ENCODE measurements at regions not wholly inside any gene's neighbourhood (a gene's known extent, or its start where the extent isn't known, plus 50 kb on each side); places are given as distances from the start of the nearest gene placed in this dataset.
"Not testable (repeated sequence)": the region's sequence is repeated elsewhere in the genome, so short reads cannot be mapped to it uniquely, and the experiment has no call there.

GRCh38 chr7:41459623-41460261 is 243.1 kb downstream of the INHBA start:
- no peak for DNase-seq

GRCh38 chr7:41459183-41459582 is 243.7 kb downstream of the INHBA start:
- DNase-seq, result no peak

GRCh38 chr7:41457832-41458437 is 245.0 kb downstream of the INHBA start:
- DNase-seq, result no peak

GRCh38 chr7:41451826-41452225 is 251.1 kb downstream of the INHBA start:
- DNase-seq, result no peak

- no peak for DNase-seq
These were observed 253.2 kb downstream of the INHBA start for GRCh38 chr7:41449694-41450093.

GRCh38 chr7:41449286-41449685 is 253.6 kb downstream of the INHBA start:
- DNase-seq, result no peak

GRCh38 chr7:41448104-41448503 is 254.8 kb downstream of the INHBA start:
- no peak for DNase-seq

GRCh38 chr7:41447450-41448042 is 255.3 kb downstream of the INHBA start:
- no peak for DNase-seq

GRCh38 chr7:41446606-41447449 is 256.1 kb downstream of the INHBA start:
- DNase-seq, result no peak

- DNase-seq, result no peak
These were observed 256.9 kb downstream of the INHBA start for GRCh38 chr7:41445946-41446345.

- DNase-seq, result peak; percentile 19
These were observed 257.5 kb downstream of the INHBA start for GRCh38 chr7:41445432-41445831.

GRCh38 chr7:41439515-41439879 is 263.4 kb downstream of the INHBA start:
- DNase-seq, result no peak

GRCh38 chr7:41438705-41439514 is 264.0 kb downstream of the INHBA start:
- no peak for DNase-seq

GRCh38 chr7:41437257-41438196 is 265.4 kb downstream of the INHBA start:
- peak; percentile 62 for DNase-seq

GRCh38 chr7:41436139-41436538 is 266.8 kb downstream of the INHBA start:
- DNase-seq, result no peak

- DNase-seq, result not testable (repeated sequence)
These were observed 267.9 kb downstream of the INHBA start for GRCh38 chr7:41435020-41435419.

GRCh38 chr7:41431671-41432070 is 271.2 kb downstream of the INHBA start:
- DNase-seq, result no peak

GRCh38 chr7:41428381-41428780 is 274.5 kb downstream of the INHBA start:
- no peak for DNase-seq

- no peak for DNase-seq
These were observed 277.0 kb downstream of the INHBA start for GRCh38 chr7:41425926-41426325.

- no peak for DNase-seq
These were observed 281.8 kb downstream of the INHBA start for GRCh38 chr7:41421056-41421455.

GRCh38 chr7:41420421-41420820 is 282.5 kb downstream of the INHBA start:
- DNase-seq, result no peak

GRCh38 chr7:41418337-41418736 is 284.6 kb downstream of the INHBA start:
- DNase-seq, result no peak
